GM12878 (cell line): ENCODE measurements at regions not wholly inside any gene's neighbourhood (a gene's known extent, or its start where the extent isn't known, plus 50 kb on each side); places are given as distances from the start of the nearest gene placed in this dataset.
"Not testable (repeated sequence)": the region's sequence is repeated elsewhere in the genome, so short reads cannot be mapped to it uniquely, and the experiment has no call there.

ENCODE experiments used
- ATAC-seq: fragments of 200-7000 bp; cut with Tn5 transposase; 3 replicates; pipeline ENCODE4 v1.9.1; 2020; ENCODE audit warnings: mild to moderate bottlenecking, moderate library complexity
- BruUV-seq: library from RNA; stranded (reverse); fragments of 400-500 nt; replicated peaks from 2 replicates; lab custom pipeline; 2021; lab: Mats Ljungman, UMichigan
- CTCF ChIA-PET: fragments of 300-600 bp; sonication (Branson Sonifier 250); formaldehyde crosslinking; extraction: SDS; loops from one replicate; lab custom pipeline; 2021; ENCODE audit warnings: inconsistent platforms; lab: Yijun Ruan, JAX
- POLR2A ChIA-PET: fragments of 350-600 bp; formaldehyde crosslinking; extraction: SDS; loops from one replicate; lab custom pipeline; 2021; ENCODE audit warnings: inconsistent platforms; lab: Charles Lee
- RAD21 ChIA-PET: fragments of 300-600 bp; sonication (Branson Sonifier 250); formaldehyde crosslinking; loops from one replicate; lab custom pipeline; 2023; ENCODE audit warnings: antibody characterized with exemption; ENCODE audit not compliant: unreplicated experiment; lab: Charles Lee
- SMC1A ChIA-PET: fragments of 300-600 bp; sonication (Branson Sonifier 250); formaldehyde crosslinking; loops from one replicate; lab custom pipeline; 2023; ENCODE audit not compliant: unreplicated experiment, uncharacterized antibody; lab: Charles Lee
- DNase-seq: peaks from one replicate; pipeline ENCODE4 v3.0.0-alpha.2; 2011; ENCODE audit warnings: low read depth, low spot score
- FAIRE-seq: peaks from 3 replicates; lab custom pipeline; 2011; peaks lifted over from hg19 to GRCh38; lab: Jason Lieb, UNC
- H2AFZ ChIP-seq: 2 replicates; pipeline ENCODE4 v1.6.0; 2011; ENCODE audit warnings: low read depth, low read length, control low read depth; ENCODE audit not compliant: control insufficient read depth
- H3K27ac ChIP-seq: 2 replicates; pipeline ENCODE4 v1.5.1; 2011; ENCODE audit warnings: control low read depth; ENCODE audit not compliant: control insufficient read depth, insufficient read depth
- H3K27me3 ChIP-seq, 2 experiments: replicated peaks in 1 of 2; 2 replicates each; pipeline versions ENCODE4 v1.6.0 to v1.6.1; 2011; ENCODE audit warnings: low read length in 1 of 2; ENCODE audit not compliant: control insufficient read depth in 2 of 2, insufficient read depth in 2 of 2
- H3K36me3 ChIP-seq, 2 experiments: 2 replicates each; pipeline ENCODE4 v1.5.1; 2011; ENCODE audit warnings: low read length in 1 of 2; ENCODE audit not compliant: control insufficient read depth in 2 of 2, insufficient read depth in 2 of 2
- H3K4me1 ChIP-seq: 2 replicates; pipeline ENCODE4 v1.6.1; 2011; ENCODE audit warnings: mild to moderate bottlenecking, low read length, moderate library complexity, mixed read lengths; ENCODE audit not compliant: control insufficient read depth, insufficient read depth
- H3K4me2 ChIP-seq: 2 replicates; pipeline ENCODE4 v1.6.0; 2011; ENCODE audit warnings: control low read depth; ENCODE audit not compliant: control insufficient read depth, insufficient read depth
- H3K4me3 ChIP-seq: fragments of 200-600 bp; sonication (generic); 2 replicates; pipeline ENCODE4 v1.5.1; 2016
- H3K79me2 ChIP-seq: 2 replicates; pipeline ENCODE4 v1.6.0; 2011; ENCODE audit warnings: low read length; ENCODE audit not compliant: control insufficient read depth, insufficient read depth
- H3K9ac ChIP-seq: 2 replicates; pipeline ENCODE4 v1.8.0; 2011; ENCODE audit warnings: low read length, control low read depth, mixed read lengths; ENCODE audit not compliant: control insufficient read depth, insufficient read depth
- H3K9me3 ChIP-seq: replicated peaks from 3 replicates; pipeline ENCODE4 v1.5.1; 2011; ENCODE audit warnings: mild to moderate bottlenecking, low read length; ENCODE audit not compliant: control insufficient read depth, insufficient read depth
- H4K20me1 ChIP-seq: 2 replicates; pipeline ENCODE4 v1.6.0; 2011; ENCODE audit not compliant: control insufficient read depth, insufficient read depth
- BCL3 ChIP-seq: IDR thresholded peaks from 2 replicates; pipeline ENCODE4 v1.6.1; 2011; ENCODE audit warnings: borderline replicate concordance, low read depth, mild to moderate bottlenecking, moderate library complexity, low read length; ENCODE audit not compliant: insufficient read depth, poor library complexity, severe bottlenecking
- NBN ChIP-seq: fragments of 450-650 bp; IDR thresholded peaks from 2 replicates; pipeline ENCODE4 v1.6.1; 2016
- RFX5 ChIP-seq: IDR thresholded peaks from 2 replicates; pipeline ENCODE4 v1.6.1; 2011; ENCODE audit warnings: low read depth, low read length, improper control_type of control experiment
- SP1 ChIP-seq: IDR thresholded peaks from one replicate; pipeline ENCODE4 v1.6.1; 2011; ENCODE audit warnings: low read depth, low read length
- TBL1XR1 ChIP-seq: IDR thresholded peaks from 2 replicates; pipeline ENCODE4 v1.6.1; 2012; ENCODE audit warnings: low read depth, low read length, improper control_type of control experiment
- YY1 ChIP-seq: IDR thresholded peaks from 2 replicates; pipeline ENCODE4 v1.6.1; 2011; ENCODE audit warnings: low read depth, mild to moderate bottlenecking, low read length
- WGBS: methylation state at CpG from one replicate; pipeline ENCODE4 v1.1.6; 2016; ENCODE audit warnings: low lambda C conversion rate; ENCODE audit not compliant: insufficient replicate concordance, insufficient coverage; ENCODE audit errors: missing lambda C conversion rate; 5-methylcytosine and 5-hydroxymethylcytosine counted together
- in situ Hi-C: fragments of 300-500 bp; cut with MboI; formaldehyde crosslinking; loops from 9 replicates; pipeline ENCODE4 v1.14.3; 2018; ENCODE audit warnings: mixed read lengths
- intact Hi-C: fragments of 100-400 bp; cut with micrococcal nuclease; formaldehyde crosslinking; loops from one replicate; pipeline ENCODE4 v1.14.2; 2022; ENCODE audit not compliant: unreplicated experiment
- TF ChIP-seq, protein P1 (sequence below): fragments of 450-650 bp; IDR thresholded peaks from 2 replicates; pipeline ENCODE4 v1.6.1; 2017; ENCODE audit warnings: mild to moderate bottlenecking, moderate library complexity

DNA sequence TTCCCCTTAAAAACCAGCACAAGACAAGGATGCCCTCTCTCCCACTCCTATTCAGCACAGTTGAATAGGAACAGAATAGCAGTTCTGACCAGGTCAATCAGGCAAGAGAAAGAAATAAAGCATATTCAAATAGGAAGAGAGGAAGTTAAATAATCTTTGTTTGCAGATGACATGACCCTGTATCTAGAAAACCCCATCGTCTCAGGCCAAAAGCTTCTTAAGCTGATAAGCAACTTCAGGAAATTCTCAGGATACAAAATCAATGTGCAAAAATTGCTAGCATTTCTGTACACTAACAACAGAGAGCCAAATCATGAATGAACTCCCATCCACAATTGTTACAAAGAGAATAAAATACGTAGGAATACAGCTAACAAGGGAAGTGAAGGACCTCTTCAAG is 394.1 kb upstream of the NFIA start:
- H3K9me3 ChIP-seq, BruUV-seq, H4K20me1 ChIP-seq, ATAC-seq, RAD21 ChIA-PET, H3K4me3 ChIP-seq, H3K36me3 ChIP-seq, H3K9ac ChIP-seq, CTCF ChIA-PET, H3K27ac ChIP-seq, H2AFZ ChIP-seq, H3K4me2 ChIP-seq, H3K79me2 ChIP-seq, DNase-seq, intact Hi-C loops, FAIRE-seq, H3K27me3 ChIP-seq, POLR2A ChIA-PET, H3K4me1 ChIP-seq, in situ Hi-C loops: not testable (repeated sequence)
- 28% methylated on average over 2 of the region's 2 CpGs for WGBS
- SMC1A ChIA-PET, result interaction anchor here (0.6 kb wide), 1 partner anchor 38 kb away, joined by 3 read pairs; no protein-coding TSS in a partner anchor

DNA sequence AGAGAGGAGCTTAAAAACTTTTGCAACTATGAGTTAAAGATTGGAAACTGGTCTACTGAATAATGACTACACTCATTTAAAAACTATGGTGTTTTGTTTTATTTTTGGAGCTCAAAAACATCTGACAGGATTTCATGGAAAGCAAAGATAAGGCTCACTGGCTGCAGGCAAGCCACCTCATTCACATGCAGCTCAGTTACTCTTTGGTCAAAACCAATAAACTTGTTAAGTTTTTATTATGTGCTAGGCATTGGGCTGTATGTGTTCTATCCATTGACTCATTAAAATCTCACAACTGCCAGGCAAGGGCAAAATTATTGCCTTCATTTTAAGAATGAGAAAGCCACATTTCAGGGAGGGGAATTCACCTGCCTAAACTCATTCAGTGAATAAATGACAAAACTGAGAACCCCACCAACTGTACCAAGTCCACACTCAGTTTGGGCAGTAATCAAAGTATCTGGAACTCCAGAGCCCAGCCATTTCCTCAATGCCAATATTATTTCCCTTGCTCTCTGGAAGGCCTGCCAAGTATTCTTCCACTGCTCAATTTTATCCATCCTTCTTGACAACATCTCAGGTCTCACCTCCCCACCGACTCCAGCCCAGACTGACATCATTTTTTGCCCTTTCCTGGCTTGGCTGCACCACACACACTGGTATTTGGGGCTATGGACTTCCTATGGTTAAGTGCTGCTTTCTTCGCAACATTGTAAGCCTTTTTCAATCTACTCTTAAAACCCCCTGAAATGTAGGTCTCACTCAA is 401.1 kb upstream of the NFIA start:
- no TSS peak for BruUV-seq
- H3K4me3 ChIP-seq, result no peak overlapping the region
- no peak for DNase-seq
- in situ Hi-C loops, result no loop called here
- POLR2A ChIA-PET, result no interaction called here
- no peak overlapping the region for H3K27ac ChIP-seq
- no peak for TF ChIP-seq RFX5
- TF ChIP-seq SP1, result no peak
- no peak for TF ChIP-seq NBN
- no peak for TF ChIP-seq TBL1XR1
- no peak for TF ChIP-seq YY1
- TF ChIP-seq BCL3, result no peak
- TF ChIP-seq, protein P1, sequence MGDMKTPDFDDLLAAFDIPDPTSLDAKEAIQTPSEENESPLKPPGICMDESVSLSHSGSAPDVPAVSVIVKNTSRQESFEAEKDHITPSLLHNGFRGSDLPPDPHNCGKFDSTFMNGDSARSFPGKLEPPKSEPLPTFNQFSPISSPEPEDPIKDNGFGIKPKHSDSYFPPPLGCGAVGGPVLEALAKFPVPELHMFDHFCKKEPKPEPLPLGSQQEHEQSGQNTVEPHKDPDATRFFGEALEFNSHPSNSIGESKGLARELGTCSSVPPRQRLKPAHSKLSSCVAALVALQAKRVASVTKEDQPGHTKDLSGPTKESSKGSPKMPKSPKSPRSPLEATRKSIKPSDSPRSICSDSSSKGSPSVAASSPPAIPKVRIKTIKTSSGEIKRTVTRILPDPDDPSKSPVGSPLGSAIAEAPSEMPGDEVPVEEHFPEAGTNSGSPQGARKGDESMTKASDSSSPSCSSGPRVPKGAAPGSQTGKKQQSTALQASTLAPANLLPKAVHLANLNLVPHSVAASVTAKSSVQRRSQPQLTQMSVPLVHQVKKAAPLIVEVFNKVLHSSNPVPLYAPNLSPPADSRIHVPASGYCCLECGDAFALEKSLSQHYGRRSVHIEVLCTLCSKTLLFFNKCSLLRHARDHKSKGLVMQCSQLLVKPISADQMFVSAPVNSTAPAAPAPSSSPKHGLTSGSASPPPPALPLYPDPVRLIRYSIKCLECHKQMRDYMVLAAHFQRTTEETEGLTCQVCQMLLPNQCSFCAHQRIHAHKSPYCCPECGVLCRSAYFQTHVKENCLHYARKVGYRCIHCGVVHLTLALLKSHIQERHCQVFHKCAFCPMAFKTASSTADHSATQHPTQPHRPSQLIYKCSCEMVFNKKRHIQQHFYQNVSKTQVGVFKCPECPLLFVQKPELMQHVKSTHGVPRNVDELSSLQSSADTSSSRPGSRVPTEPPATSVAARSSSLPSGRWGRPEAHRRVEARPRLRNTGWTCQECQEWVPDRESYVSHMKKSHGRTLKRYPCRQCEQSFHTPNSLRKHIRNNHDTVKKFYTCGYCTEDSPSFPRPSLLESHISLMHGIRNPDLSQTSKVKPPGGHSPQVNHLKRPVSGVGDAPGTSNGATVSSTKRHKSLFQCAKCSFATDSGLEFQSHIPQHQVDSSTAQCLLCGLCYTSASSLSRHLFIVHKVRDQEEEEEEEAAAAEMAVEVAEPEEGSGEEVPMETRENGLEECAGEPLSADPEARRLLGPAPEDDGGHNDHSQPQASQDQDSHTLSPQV, result no peak
- no peaks in the 10 kb centered on the region for H3K79me2 ChIP-seq
- no peak for FAIRE-seq
- no peak overlapping the region for H3K9ac ChIP-seq
- no peak overlapping the region for H2AFZ ChIP-seq
- no peaks in the 10 kb centered on the region for H3K9me3 ChIP-seq
- RAD21 ChIA-PET, result no interaction called here
- H3K4me1 ChIP-seq, result no peaks in the 10 kb centered on the region
- H3K27me3 ChIP-seq, result no peaks in the 10 kb centered on the region
- no peak for ATAC-seq
- H4K20me1 ChIP-seq, result no peaks in the 10 kb centered on the region
- SMC1A ChIA-PET, result no interaction called here
- intact Hi-C loops, result no loop called here
- 4% methylated on average over 2 of the region's 2 CpGs for WGBS
- H3K4me2 ChIP-seq, result no peak overlapping the region
- no peaks in the 10 kb centered on the region for H3K36me3 ChIP-seq
- CTCF ChIA-PET, result no interaction called here
